ENCODE measurements at regions not wholly inside any gene's neighbourhood (a gene's known extent, or its start where the extent isn't known, plus 50 kb on each side); places are given as distances from the start of the nearest gene placed in this dataset.

DNA sequence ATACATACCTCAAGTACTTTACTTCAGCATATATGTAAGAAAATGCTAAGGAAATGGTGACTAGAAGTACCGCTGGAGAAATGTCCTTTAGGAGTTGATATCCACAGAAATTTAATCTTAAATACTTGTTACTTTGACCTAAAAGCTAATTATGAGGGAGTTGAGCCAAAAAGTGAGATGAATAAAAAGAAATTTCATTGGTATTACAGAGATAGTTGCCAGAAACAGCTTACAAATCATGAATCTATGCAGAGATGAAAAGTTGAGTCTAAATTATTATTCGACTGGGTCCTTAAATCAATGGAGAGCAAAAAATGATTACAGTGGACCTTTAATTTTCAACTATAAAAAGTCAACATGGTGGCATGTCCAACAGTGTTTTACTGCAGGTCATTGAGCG, 160.9 kb downstream of the MZT1 start (continued):
- no peak for TF ChIP-seq CEBPB (IDR thresholded peaks at IDR 0.05; ENCODE audit: borderline replicate concordance in 1 of 2, low read depth in 2 of 2, low read length in 2 of 2)
- TF ChIP-seq, protein P1, sequence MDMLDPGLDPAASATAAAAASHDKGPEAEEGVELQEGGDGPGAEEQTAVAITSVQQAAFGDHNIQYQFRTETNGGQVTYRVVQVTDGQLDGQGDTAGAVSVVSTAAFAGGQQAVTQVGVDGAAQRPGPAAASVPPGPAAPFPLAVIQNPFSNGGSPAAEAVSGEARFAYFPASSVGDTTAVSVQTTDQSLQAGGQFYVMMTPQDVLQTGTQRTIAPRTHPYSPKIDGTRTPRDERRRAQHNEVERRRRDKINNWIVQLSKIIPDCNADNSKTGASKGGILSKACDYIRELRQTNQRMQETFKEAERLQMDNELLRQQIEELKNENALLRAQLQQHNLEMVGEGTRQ (IDR thresholded peaks at IDR 0.05; ENCODE audit: borderline replicate concordance, low read depth, low read length) = no peak
- TF ChIP-seq BHLHE40 (IDR thresholded peaks at IDR 0.05; ENCODE audit: borderline replicate concordance in 1 of 2, low read depth in 2 of 2, low read length in 1 of 2) = no peak
- no peak for TF ChIP-seq GABPA (IDR thresholded peaks at IDR 0.05; ENCODE audit: low read depth)
- TF ChIP-seq SRF (IDR thresholded peaks at IDR 0.05; ENCODE audit: low read depth in 2 of 2, low read length in 2 of 2) = no peak
- TF ChIP-seq, protein P2, sequence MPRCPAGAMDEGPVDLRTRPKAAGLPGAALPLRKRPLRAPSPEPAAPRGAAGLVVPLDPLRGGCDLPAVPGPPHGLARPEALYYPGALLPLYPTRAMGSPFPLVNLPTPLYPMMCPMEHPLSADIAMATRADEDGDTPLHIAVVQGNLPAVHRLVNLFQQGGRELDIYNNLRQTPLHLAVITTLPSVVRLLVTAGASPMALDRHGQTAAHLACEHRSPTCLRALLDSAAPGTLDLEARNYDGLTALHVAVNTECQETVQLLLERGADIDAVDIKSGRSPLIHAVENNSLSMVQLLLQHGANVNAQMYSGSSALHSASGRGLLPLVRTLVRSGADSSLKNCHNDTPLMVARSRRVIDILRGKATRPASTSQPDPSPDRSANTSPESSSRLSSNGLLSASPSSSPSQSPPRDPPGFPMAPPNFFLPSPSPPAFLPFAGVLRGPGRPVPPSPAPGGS (IDR thresholded peaks at IDR 0.05; ENCODE audit: borderline replicate concordance, insufficient read depth, low read depth, low read length, poor library complexity, severe bottlenecking) = no peak

GRCh38 chr13:72565893-72566292, 161.5 kb downstream of the MZT1 start:
- TF ChIP-seq, protein P3, sequence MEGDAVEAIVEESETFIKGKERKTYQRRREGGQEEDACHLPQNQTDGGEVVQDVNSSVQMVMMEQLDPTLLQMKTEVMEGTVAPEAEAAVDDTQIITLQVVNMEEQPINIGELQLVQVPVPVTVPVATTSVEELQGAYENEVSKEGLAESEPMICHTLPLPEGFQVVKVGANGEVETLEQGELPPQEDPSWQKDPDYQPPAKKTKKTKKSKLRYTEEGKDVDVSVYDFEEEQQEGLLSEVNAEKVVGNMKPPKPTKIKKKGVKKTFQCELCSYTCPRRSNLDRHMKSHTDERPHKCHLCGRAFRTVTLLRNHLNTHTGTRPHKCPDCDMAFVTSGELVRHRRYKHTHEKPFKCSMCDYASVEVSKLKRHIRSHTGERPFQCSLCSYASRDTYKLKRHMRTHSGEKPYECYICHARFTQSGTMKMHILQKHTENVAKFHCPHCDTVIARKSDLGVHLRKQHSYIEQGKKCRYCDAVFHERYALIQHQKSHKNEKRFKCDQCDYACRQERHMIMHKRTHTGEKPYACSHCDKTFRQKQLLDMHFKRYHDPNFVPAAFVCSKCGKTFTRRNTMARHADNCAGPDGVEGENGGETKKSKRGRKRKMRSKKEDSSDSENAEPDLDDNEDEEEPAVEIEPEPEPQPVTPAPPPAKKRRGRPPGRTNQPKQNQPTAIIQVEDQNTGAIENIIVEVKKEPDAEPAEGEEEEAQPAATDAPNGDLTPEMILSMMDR (IDR thresholded peaks at IDR 0.05 in 2 of 3, conservative IDR thresholded peaks at IDR 0.05 in 1 of 3; ENCODE audit: control insufficient read depth in 2 of 3, extremely low read depth in 1 of 3, insufficient read depth in 1 of 3, low read depth in 3 of 3, low read length in 3 of 3) = peak; percentile 49 to 54 (median 52); a peak in 4 of 6 replicates
- peak; percentile 58 for TF ChIP-seq RAD21 (IDR thresholded peaks at IDR 0.05; ENCODE audit: insufficient read depth, low read depth, low read length)
- TF ChIP-seq, protein P4, sequence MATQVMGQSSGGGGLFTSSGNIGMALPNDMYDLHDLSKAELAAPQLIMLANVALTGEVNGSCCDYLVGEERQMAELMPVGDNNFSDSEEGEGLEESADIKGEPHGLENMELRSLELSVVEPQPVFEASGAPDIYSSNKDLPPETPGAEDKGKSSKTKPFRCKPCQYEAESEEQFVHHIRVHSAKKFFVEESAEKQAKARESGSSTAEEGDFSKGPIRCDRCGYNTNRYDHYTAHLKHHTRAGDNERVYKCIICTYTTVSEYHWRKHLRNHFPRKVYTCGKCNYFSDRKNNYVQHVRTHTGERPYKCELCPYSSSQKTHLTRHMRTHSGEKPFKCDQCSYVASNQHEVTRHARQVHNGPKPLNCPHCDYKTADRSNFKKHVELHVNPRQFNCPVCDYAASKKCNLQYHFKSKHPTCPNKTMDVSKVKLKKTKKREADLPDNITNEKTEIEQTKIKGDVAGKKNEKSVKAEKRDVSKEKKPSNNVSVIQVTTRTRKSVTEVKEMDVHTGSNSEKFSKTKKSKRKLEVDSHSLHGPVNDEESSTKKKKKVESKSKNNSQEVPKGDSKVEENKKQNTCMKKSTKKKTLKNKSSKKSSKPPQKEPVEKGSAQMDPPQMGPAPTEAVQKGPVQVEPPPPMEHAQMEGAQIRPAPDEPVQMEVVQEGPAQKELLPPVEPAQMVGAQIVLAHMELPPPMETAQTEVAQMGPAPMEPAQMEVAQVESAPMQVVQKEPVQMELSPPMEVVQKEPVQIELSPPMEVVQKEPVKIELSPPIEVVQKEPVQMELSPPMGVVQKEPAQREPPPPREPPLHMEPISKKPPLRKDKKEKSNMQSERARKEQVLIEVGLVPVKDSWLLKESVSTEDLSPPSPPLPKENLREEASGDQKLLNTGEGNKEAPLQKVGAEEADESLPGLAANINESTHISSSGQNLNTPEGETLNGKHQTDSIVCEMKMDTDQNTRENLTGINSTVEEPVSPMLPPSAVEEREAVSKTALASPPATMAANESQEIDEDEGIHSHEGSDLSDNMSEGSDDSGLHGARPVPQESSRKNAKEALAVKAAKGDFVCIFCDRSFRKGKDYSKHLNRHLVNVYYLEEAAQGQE (IDR thresholded peaks at IDR 0.05; ENCODE audit: low read depth, low read length) = no peak
- TF ChIP-seq, protein P5, sequence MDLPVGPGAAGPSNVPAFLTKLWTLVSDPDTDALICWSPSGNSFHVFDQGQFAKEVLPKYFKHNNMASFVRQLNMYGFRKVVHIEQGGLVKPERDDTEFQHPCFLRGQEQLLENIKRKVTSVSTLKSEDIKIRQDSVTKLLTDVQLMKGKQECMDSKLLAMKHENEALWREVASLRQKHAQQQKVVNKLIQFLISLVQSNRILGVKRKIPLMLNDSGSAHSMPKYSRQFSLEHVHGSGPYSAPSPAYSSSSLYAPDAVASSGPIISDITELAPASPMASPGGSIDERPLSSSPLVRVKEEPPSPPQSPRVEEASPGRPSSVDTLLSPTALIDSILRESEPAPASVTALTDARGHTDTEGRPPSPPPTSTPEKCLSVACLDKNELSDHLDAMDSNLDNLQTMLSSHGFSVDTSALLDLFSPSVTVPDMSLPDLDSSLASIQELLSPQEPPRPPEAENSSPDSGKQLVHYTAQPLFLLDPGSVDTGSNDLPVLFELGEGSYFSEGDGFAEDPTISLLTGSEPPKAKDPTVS (IDR thresholded peaks at IDR 0.05; ENCODE audit: low read depth, low read length) = no peak
- TF ChIP-seq SREBF2 (IDR thresholded peaks at IDR 0.05; ENCODE audit: low read length) = no peak
- FAIRE-seq = no peak
- no peaks in the 10 kb centered on the region for H3K36me3 ChIP-seq (ENCODE audit: control insufficient read depth in 2 of 2, insufficient read depth in 2 of 2, low read length in 1 of 2)
- SMC1A ChIA-PET (ENCODE audit: uncharacterized antibody, unreplicated experiment) = interaction anchor here (1.0 to 1.5 kb wide), 3 partner anchors 8 to 29 kb away, joined by 3 to 7 read pairs (median 3); no protein-coding TSS in a partner anchor
- POLR2A ChIA-PET = no interaction called here
- intact Hi-C loops (cut with micrococcal nuclease; ENCODE audit: unreplicated experiment) = no loop called here
- no peaks in the 10 kb centered on the region for H3K27me3 ChIP-seq (replicated peaks in 1 of 2; ENCODE audit: control insufficient read depth in 2 of 2, insufficient read depth in 2 of 2, low read length in 1 of 2)
- ATAC-seq = peak; percentile 68
- CTCF ChIA-PET = interaction anchor here (0.7 to 2.1 kb wide), 8 partner anchors 11 to 383 kb away, joined by 3 to 10 read pairs (median 4); no protein-coding TSS in a partner anchor
- no peak overlapping the region for H3K9ac ChIP-seq (ENCODE audit: control insufficient read depth, insufficient read depth, low read length)
- no peaks in the 10 kb centered on the region for H3K79me2 ChIP-seq (ENCODE audit: control insufficient read depth, insufficient read depth, low read length)
- H2AFZ ChIP-seq (ENCODE audit: control insufficient read depth, low read depth, low read length) = no peak overlapping the region
- no peaks in the 10 kb centered on the region for H3K9me3 ChIP-seq (replicated peaks; ENCODE audit: control insufficient read depth, insufficient read depth, low read length)
- H3K4me2 ChIP-seq (ENCODE audit: control insufficient read depth, insufficient read depth) = no peak overlapping the region
- 0% methylated on average over 1 of the region's 1 CpG for WGBS (ENCODE audit: insufficient coverage, insufficient replicate concordance, low lambda C conversion rate, missing lambda C conversion rate)
- H4K20me1 ChIP-seq (ENCODE audit: control insufficient read depth, insufficient read depth) = no peaks in the 10 kb centered on the region
- no peak overlapping the region for H3K27ac ChIP-seq (ENCODE audit: control insufficient read depth, insufficient read depth)
- H3K4me3 ChIP-seq = no peak overlapping the region
- H3K4me1 ChIP-seq (ENCODE audit: control insufficient read depth, insufficient read depth, low read length) = no peaks in the 10 kb centered on the region
- no TSS peak for BruUV-seq (replicated peaks)
- in situ Hi-C loops (cut with MboI) = no loop called here
- no peak for DNase-seq (ENCODE audit: low read depth, low spot score)
- RAD21 ChIA-PET (ENCODE audit: unreplicated experiment) = no interaction called here
